Activated CD8-positive, alpha-beta T cell treated with anti-CD3 and anti-CD28 coated beads for 36 hours (primary cell): ENCODE measurements at regions not wholly inside any gene's neighbourhood (a gene's known extent, or its start where the extent isn't known, plus 50 kb on each side); places are given as distances from the start of the nearest gene placed in this dataset.

Experiments used
- ATAC-seq: fragments of 200-7000 bp; cut with Tn5 transposase; one replicate; pipeline ENCODE4 v1.10.0; 2021; ENCODE audit warnings: mild to moderate bottlenecking, moderate library complexity
- CTCF ChIA-PET: fragments of 350-600 bp; sonication (Branson Sonifier 250); formaldehyde crosslinking; loops from one replicate; lab custom pipeline; 2021; ENCODE audit warnings: antibody characterized with exemption; lab: Charles Lee
- POLR2A ChIA-PET: fragments of 350-600 bp; sonication (Branson Sonifier 250); formaldehyde crosslinking; loops from one replicate; lab custom pipeline; 2021; ENCODE audit warnings: antibody characterized with exemption; lab: Charles Lee
- DNase-seq: peaks from one replicate; pipeline ENCODE4 v3.0.0-alpha.2; 2020
- H3K27ac Mint-ChIP-seq: one replicate; pipeline ENCODE4 v1.8.0; 2021; ENCODE audit warnings: mild to moderate bottlenecking, mixed read lengths
- H3K27me3 Mint-ChIP-seq: one replicate; pipeline ENCODE4 v1.8.0; 2021; ENCODE audit warnings: mixed read lengths
- H3K36me3 Mint-ChIP-seq: one replicate; pipeline ENCODE4 v1.8.0; 2021; ENCODE audit warnings: low read depth, mixed read lengths
- H3K4me1 Mint-ChIP-seq: one replicate; pipeline ENCODE4 v1.8.0; 2021; ENCODE audit warnings: low read depth, mixed read lengths
- H3K4me3 Mint-ChIP-seq: one replicate; pipeline ENCODE4 v1.8.0; 2021; ENCODE audit warnings: mild to moderate bottlenecking, moderate library complexity, mixed read lengths
- H3K9me3 Mint-ChIP-seq: one replicate; pipeline ENCODE4 v1.8.0; 2021; ENCODE audit warnings: mixed read lengths
- intact Hi-C: fragments of 100-400 bp; cut with micrococcal nuclease; formaldehyde crosslinking; loops from one replicate; pipeline ENCODE4 v1.10.0; 2022
- TF ChIP-seq, protein P1 (sequence below): fragments of 200-600 bp; IDR thresholded peaks from one replicate; pipeline ENCODE4 v1.8.0; 2022; ENCODE audit warnings: antibody characterized with exemption, mild to moderate bottlenecking

DNA sequence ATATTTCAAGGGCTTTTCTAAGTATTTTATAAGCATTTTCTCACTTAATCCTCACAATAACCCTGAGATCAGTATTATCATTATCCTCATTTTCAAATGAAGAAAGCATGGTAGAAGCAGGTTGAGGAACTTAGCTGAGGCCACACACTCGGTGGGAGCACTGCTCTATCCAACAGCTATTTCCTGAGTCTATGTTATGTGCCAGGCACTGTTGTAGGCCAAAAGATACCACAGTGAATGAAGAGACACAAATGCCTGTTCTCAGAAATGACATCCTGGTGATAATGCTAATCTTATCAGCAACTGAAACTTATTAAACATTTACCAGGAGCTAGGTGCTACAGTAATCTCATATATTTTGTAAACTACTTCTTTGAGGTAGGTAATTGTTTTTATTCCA, 553.9 kb upstream of the ARGLU1 start:
- ChIA-PET POLR2A (no interaction called here), CTCF (interaction anchor here (0.7 kb wide), 1 partner anchor 1816 kb away, joined by 3 read pairs; no protein-coding TSS in a partner anchor)
- Mint-ChIP-seq H3K27ac (no peak overlapping the region), H3K9me3 (no peaks in the 10 kb centered on the region), H3K4me1 (no peaks in the 10 kb centered on the region), H3K27me3 (no peaks in the 10 kb centered on the region), H3K4me3 (no peak overlapping the region), H3K36me3 (no peaks in the 10 kb centered on the region)
- TF ChIP-seq, protein P1, sequence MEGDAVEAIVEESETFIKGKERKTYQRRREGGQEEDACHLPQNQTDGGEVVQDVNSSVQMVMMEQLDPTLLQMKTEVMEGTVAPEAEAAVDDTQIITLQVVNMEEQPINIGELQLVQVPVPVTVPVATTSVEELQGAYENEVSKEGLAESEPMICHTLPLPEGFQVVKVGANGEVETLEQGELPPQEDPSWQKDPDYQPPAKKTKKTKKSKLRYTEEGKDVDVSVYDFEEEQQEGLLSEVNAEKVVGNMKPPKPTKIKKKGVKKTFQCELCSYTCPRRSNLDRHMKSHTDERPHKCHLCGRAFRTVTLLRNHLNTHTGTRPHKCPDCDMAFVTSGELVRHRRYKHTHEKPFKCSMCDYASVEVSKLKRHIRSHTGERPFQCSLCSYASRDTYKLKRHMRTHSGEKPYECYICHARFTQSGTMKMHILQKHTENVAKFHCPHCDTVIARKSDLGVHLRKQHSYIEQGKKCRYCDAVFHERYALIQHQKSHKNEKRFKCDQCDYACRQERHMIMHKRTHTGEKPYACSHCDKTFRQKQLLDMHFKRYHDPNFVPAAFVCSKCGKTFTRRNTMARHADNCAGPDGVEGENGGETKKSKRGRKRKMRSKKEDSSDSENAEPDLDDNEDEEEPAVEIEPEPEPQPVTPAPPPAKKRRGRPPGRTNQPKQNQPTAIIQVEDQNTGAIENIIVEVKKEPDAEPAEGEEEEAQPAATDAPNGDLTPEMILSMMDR = no peak
- intact Hi-C loops = no loop called here
- ATAC-seq (no peak), DNase-seq (no peak)

DNA sequence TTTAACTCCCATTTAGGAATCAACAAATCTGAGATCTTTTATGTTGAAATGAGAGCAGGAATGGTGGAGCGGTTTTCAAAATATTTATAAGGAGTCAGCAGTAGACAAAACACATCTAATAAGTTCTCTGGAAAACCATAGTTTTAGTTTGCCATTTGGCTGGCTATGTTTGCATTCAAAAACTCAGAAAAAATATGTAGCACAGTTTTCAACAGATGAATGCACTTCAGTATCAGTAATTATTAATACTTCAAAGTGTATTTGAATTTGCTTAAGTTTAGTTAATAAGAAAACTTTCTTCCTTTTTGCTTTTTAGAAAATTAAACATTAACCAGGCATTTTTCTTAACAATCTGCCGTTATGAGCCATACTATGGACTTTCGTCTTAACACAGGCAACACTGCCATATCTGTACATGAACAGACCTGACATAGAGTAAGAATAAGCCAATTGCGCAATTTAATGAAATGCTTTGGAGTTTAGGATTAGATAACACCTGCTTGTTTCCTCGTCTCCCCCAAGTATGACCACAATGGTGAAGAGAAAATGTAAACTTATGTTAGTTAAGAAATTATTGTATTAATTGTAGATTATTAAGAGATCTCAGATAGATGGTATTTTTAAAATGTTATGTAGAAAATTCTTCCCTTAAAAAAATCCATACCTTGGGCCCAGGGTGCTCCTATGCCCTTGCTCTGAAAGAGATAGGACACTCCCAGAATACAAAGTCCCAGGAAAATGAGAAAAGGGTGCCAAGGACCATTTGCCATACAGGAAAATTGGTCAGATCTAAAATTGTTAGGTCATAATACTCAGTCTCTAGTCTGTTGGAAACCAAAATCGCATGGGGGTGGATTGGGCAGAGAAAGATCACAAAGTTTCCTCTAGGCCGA, 552.3 kb upstream of the ARGLU1 start:
- H3K27me3 Mint-ChIP-seq = no peaks in the 10 kb centered on the region
- no peaks in the 10 kb centered on the region for H3K9me3 Mint-ChIP-seq
- no peaks in the 10 kb centered on the region for H3K36me3 Mint-ChIP-seq
- ChIA-PET POLR2A (interaction anchor here (0.6 kb wide), 1 partner anchor 19 kb away, joined by 3 read pairs; no protein-coding TSS in a partner anchor), CTCF (no interaction called here)
- H3K27ac Mint-ChIP-seq = no peak overlapping the region
- DNase-seq (no peak), ATAC-seq (no peak)
- intact Hi-C loops = no loop called here
- TF ChIP-seq, protein P1 = no peak
- no peak overlapping the region for H3K4me3 Mint-ChIP-seq
- no peaks in the 10 kb centered on the region for H3K4me1 Mint-ChIP-seq

DNA sequence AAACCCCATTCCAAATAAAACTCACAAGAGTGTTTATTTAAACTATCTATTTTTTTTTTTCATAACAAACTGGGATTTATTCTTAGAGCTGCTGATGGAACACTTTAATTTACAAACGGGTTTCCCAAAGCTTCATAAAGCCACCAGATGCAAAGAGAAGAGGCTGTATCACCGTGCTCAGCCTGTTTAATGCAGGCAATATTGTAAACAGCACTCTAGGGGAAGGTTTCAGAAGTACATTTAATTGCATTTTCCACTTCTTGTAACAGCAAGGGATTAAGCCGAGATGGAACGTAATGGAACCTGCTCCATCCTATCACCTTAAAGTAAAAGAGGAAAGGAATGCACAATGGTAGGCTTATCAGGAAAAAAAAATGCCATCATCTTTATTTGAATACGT, 550.6 kb upstream of the ARGLU1 start:
- H3K27me3 Mint-ChIP-seq = no peaks in the 10 kb centered on the region
- H3K4me1 Mint-ChIP-seq = no peaks in the 10 kb centered on the region
- TF ChIP-seq, protein P1 = no peak
- no peaks in the 10 kb centered on the region for H3K9me3 Mint-ChIP-seq
- no peak overlapping the region for H3K27ac Mint-ChIP-seq
- CTCF ChIA-PET = no interaction called here
- POLR2A ChIA-PET = no interaction called here
- ATAC-seq (no peak), DNase-seq (no peak)
- intact Hi-C loops = no loop called here
- H3K4me3 Mint-ChIP-seq = no peak overlapping the region
- H3K36me3 Mint-ChIP-seq = no peaks in the 10 kb centered on the region

DNA sequence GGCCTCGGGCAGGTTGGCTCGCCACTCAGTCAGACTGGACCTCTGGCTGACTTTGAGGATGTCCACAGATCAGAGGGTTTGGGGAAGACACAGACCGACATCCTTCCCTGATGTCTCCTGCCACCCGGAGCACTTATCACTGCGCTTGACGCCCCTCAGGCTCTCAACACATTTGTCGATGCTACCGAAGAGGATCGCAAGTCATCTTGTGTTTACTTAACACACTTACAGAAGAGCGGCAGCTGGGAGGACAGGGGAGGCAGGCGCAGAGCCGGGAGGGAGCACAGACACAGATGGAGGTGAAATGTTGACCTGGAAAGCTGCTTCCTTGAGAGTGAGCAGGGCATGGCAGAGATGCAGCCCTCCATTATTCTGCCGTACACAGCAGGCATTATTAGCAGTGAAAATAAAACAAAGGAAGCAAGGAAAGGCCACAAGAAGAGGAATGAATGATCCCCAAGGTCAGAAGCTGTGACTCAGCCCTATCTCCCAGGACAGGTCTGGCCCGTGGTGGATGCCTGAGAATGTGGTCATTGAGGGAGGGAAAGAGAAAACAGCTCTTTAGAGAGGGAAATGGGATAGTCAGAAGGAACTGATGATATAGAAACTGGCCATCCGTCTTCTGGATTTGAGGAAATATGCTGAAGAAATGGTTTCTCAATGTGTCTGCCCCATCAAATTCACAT, 549.5 kb upstream of the ARGLU1 start:
- intact Hi-C loops = no loop called here
- no peaks in the 10 kb centered on the region for H3K4me1 Mint-ChIP-seq
- CTCF ChIA-PET = no interaction called here

More for the DNA sequence above, 549.5 kb upstream of the ARGLU1 start:
- H3K9me3 Mint-ChIP-seq = no peaks in the 10 kb centered on the region
- no peaks in the 10 kb centered on the region for H3K36me3 Mint-ChIP-seq
- no peak overlapping the region for H3K27ac Mint-ChIP-seq
- ATAC-seq = no peak
- TF ChIP-seq, protein P1 = no peak
- POLR2A ChIA-PET = no interaction called here
- no peak for DNase-seq
- no peaks in the 10 kb centered on the region for H3K27me3 Mint-ChIP-seq
- no peak overlapping the region for H3K4me3 Mint-ChIP-seq
